ENCODE measurements at regions not wholly inside any gene's neighbourhood (a gene's known extent, or its start where the extent isn't known, plus 50 kb on each side); places are given as distances from the start of the nearest gene placed in this dataset.

GRCh38 chr17:77763575-77763974 lies 194.9 kb upstream of the TNRC6C start:
- DNase-seq = no peak

DNA sequence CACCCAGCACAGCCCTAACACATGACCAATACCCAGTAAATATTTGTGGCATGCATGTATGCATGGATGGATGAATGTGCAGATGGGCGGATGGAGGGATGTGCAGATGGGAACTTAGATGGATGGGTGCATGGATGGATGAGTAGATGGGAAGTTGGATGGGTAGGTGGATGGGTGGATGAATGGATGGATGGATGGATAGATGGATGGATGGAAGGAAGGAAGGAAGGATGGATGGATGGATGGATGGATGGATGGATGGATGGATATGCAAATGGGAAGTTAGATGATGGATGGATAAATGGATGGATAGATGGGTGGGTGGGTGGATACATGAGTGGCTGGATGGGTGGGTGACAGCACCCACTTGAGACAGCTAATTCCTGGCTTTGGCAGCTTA lies 193.2 kb upstream of the TNRC6C start:
- no peak for DNase-seq

DNA sequence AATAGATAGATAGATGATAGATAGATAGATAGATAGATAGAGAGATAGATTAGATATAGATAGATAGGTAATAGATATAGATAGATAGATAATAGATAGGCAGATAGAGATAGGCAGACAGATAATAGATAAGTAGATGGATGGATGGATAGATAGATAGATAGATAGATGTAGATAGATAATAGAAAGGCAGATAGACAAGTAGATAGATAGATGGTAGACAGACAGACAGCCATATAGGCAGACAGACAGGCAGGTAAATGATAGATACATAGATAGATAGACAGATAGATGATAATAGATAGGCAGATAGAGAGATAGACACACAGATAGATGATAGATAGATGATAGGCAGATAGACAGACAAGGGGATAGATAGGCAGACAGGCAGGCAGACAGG lies 191.4 kb upstream of the TNRC6C start:
- DNase-seq = no peak

- DNase-seq = no peak
Measured at GRCh38 chr17:77768248-77768852, 190.2 kb upstream of the TNRC6C start.

DNA sequence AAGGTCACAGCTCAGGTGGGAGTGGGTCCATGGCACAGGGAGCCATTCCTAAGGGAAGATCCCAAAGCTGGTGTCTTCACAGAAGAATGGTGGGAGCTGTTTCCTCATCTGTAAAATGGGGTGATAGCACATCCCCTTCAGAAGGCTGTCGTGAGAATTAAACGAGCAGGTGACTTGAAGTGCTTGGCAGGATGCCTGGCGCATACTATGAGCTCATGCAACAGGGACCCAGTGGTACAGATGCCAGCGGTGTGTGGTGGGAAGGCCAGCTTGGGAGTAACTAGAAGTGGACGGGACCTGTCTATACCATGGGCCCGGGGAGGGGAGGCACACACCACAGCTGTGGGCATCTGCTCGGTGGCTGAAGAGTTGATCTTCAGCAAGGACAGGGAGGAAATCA lies 189.3 kb upstream of the TNRC6C start:
- DNase-seq = no peak

GRCh38 chr17:77769762-77770161 lies 188.7 kb upstream of the TNRC6C start:
- DNase-seq = no peak

DNA sequence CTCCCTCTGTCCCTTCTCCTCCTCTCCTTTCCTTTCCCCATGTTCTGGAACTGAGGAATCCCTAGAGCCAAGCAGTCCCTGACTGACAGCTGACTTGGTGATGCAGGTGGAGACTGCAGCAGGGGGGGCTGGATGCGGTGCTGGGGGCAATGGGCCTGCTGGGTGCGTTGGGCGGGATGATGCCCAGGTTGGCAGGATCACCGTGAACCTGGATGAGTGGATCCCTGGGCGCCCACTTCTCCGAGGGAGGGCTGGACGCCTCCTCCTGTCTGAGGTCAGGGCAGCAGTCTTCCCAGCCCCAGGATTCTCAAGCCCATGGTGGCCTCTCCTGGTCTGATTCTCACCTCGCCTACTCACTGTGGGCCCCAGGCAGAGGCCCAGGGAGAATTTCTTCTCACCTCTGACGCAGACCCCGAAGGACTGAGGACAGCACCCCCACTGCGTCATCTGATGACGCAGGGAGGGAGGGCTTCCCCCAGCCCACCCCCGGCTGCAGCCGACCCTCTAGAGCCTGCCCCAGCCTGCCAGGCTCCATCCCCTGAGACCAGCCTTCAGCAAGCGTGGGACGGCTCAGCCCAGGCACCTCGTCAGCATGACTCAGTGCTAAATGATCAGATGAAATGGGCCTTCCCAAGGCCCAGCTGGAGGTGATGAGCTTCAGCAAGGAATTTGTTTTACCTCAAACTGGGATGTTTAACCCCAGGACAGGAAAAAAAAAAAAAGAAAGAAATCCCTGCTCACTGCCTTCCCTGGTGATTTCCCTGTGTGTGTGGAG lies 188.0 kb upstream of the TNRC6C start:
- DNase-seq = no peak

GRCh38 chr17:77771145-77771544 lies 187.4 kb upstream of the TNRC6C start:
- no peak for DNase-seq

GRCh38 chr17:77771587-77771986 lies 186.9 kb upstream of the TNRC6C start:
- no peak for DNase-seq

DNA sequence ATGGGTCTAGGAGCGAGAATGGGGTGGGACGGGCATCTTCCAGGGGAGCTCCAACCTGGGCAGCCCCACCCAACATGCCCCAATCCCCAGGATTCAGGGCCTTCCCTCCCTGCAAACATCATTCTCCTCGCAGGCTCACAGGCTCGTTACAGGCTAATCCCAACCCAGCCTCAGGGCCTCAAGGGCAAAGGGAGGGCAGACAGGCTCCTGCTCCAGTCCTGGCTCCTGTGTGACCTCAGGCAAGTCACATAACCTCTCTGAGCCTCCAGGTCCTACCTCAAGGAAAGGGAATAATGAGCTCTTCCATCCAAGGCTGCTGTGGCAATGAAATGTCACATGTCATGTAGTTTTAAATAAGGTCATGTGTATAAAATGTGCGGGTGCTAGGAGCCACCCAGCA lies 186.5 kb upstream of the TNRC6C start:
- no peak for DNase-seq

GRCh38 chr17:77772461-77772897 lies 186.0 kb upstream of the TNRC6C start:
- no peak for DNase-seq

- DNase-seq = no peak
Measured at GRCh38 chr17:77772899-77773358, 185.6 kb upstream of the TNRC6C start.

- DNase-seq = no peak
Measured at GRCh38 chr17:77774182-77774581, 184.3 kb upstream of the TNRC6C start.

DNA sequence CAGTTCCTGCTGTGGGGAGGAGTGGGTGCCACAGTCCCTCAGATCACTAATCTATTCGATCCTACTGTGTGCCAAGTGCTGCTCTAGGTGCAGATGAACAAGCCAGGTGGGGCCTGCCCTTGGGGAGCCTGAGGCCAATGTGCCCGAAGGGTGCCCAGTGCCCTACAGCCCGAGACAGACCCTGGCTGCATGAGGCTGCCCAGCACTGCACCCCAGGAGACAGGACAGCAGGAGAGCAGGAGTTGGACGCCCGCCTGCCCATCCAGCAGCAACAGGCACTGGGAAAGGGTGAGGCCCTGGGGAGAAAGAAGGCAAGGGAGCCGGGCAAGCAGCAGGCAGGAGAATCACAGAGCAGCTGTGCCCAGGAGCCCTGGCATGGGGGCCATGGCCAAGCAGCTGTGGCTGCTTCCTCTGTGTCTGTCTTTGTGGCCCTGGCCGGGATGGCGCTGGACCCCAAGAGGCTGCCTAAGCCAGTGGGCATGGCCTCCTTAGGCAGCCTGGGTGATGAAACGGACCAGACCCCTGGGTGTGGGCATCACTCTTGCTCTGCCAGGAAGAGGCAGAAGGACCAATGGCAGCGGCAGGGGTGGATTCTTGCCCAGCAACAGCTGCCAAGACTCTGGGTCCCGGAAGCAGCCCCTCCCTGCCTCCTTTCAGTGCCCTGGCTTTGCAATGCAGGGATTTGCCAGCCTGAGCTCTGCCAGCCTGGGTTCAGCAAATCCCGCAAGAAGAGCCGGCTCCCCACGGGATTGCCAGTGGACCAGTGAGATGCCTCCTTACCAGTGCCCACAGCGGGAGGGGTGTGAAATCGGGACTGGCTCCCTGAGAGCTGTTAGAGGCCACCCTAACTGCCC lies 179.6 kb upstream of the TNRC6C start:
- no peak for DNase-seq

- no peak for DNase-seq
Measured at GRCh38 chr17:77779711-77780539, 178.6 kb upstream of the TNRC6C start.

- DNase-seq = no peak
Measured at GRCh38 chr17:77781536-77781935, 177.0 kb upstream of the TNRC6C start.

GRCh38 chr17:77782201-77782600 lies 176.3 kb upstream of the TNRC6C start:
- DNase-seq = no peak

DNA sequence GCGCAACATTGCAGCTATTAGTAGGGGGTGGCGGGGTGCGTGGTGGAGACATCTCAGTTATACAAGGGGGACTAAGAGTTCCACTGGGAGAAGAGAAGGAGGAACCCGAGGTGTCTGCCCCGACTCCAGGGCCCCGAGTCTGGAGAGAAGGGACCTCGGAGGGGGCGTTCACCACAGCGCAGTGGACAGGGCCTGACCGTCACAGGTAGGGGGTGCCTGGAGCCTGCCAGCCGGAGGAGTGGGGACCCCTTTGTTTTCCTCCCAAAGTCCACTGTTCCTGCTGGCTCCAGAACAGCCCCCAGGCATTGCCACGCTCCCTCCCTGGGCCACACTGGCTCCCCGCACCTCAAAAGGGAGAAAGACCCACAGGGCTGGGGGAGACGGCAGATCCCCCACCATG lies 175.9 kb upstream of the TNRC6C start:
- no peak for DNase-seq

DNA sequence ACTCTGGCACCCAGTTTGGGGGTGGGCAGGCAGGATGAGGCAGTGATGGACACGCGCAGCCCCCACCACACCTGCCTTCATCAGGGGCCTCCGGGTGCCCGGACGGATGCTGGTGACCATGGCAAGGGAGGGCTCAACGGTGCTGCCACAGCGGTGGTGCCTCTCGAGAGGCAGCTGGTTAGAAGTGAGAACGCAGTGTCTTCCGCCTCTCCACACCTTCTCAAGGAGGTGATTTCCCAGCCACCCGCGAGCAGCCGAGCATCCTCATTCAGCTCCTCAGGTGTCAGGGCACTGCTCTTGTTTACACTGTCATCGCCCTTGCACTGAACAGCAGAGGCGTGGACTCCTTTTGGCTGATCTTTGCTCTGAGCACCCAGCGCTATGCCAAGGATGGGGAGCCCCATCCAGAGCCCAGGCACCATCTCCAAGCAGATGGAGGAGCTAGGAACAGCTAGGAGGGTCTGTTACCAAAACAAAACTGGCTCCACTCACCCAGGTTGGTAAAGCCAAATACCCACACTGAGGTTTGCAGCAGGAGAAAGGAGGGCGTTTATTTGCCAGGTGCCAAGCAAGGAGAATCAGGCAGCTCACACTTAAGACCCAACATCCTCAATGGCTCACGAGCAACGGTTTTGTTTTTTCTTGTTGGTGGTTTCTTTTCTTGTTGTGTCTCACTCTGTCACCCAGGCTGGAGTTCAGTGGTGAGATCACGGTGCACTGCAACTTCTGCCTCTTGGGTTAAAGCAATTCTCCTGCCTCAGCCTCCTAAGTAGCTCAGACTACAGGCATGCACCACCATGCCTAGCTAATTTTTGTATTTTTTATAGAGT lies 174.3 kb upstream of the TNRC6C start:
- DNase-seq = no peak

DNA sequence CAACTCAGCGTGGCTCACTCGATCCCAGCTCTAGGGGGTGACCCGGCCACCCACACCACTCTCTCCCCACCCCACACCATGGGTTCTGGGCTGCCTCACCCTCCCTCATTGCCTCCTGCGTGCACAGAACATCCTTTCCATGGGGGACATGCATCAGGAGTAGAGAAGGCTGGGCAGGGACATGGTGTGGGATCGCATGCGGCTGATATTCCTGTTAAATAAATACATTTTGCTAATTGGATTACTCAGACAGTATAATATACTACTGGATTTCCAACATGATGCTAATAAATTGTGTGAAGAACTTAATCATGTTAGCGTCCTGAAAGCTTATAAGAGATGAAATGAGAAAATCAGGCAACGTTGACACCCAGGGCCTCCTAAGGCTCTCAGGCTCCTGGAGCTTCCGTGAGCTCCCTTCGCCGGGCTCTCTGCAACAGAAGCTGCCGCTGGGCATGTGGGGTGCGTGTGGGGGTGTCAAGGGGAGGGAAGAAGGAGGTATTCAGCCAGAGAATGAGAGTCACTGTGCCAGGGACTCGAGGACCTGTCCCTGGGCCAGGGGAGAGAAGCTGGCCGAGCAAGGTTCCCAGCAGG lies 173.1 kb upstream of the TNRC6C start:
- no peak for DNase-seq

DNA sequence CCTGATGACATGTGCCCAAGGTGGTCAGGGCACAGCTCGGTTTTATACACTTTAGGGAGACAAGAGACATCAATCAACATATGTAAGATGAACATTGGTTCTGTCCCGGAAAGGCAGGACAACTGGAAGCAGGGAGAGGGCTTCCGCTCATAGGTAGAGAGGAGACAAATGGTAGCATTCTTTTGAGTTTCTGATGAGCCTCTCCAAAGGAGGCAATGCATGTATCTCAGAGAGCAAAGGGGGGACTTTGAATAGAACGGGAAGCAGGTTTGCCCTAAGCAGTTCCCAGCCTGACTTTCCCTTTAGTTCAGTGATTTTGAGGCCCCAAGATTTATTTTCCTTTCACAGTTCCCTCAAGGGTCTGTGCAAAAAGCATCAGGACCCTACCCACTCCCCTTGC lies 172.4 kb upstream of the TNRC6C start:
- no peak for DNase-seq
